ENCODE measurements at regions not wholly inside any gene's neighbourhood (a gene's known extent, or its start where the extent isn't known, plus 50 kb on each side); places are given as distances from the start of the nearest gene placed in this dataset.

GRCh38 chr5:135135530-135136226 is 101.7 kb upstream of the PITX1 start:
- Histone ChIP-seq H3K4me2 (ENCODE audit: low read depth, low read length, poor library complexity, severe bottlenecking) (no peak overlapping the region), H4K20me1 (ENCODE audit: low read depth, low read length) (no peaks in the 10 kb centered on the region), H3K36me3 (ENCODE audit: low read length) (no peaks in the 10 kb centered on the region)

GRCh38 chr5:135134691-135135381 is 100.8 kb upstream of the PITX1 start:
- H3K27me3 ChIP-seq (ENCODE audit: low read length), result no peaks in the 10 kb centered on the region
- no peaks in the 10 kb centered on the region for H3K36me3 ChIP-seq (ENCODE audit: low read length)
- no peak overlapping the region for H3K4me2 ChIP-seq (ENCODE audit: low read depth, low read length, poor library complexity, severe bottlenecking)
- H3K27ac ChIP-seq (ENCODE audit: low read depth, low read length), result no peak overlapping the region
- TF ChIP-seq EZH2phosphoT487 (conservative IDR thresholded peaks at IDR 0.05; ENCODE audit: low read length), result no peak
- no peaks in the 10 kb centered on the region for H3F3A ChIP-seq (ENCODE audit: insufficient read depth)
- H4K20me1 ChIP-seq (ENCODE audit: low read depth, low read length), result no peaks in the 10 kb centered on the region
- H3K79me2 ChIP-seq (ENCODE audit: insufficient read depth, low read length), result no peaks in the 10 kb centered on the region
- H3K9me3 ChIP-seq (ENCODE audit: insufficient read depth, low read length), result no peaks in the 10 kb centered on the region
- no peak overlapping the region for H2AFZ ChIP-seq (ENCODE audit: low read depth, low read length, severe bottlenecking)
- no peak overlapping the region for H3K4me3 ChIP-seq (ENCODE audit: insufficient read depth, low read length, poor library complexity, severe bottlenecking)
- no peaks in the 10 kb centered on the region for H3K9me2 ChIP-seq (replicated peaks; ENCODE audit: insufficient read depth, low read length)
- H3K9ac ChIP-seq (ENCODE audit: low read length), result no peak overlapping the region

More at GRCh38 chr5:135135530-135136226, 101.7 kb upstream of the PITX1 start:
- H2AFZ ChIP-seq (ENCODE audit: low read depth, low read length, severe bottlenecking), result no peak overlapping the region
- TF ChIP-seq EZH2phosphoT487 (conservative IDR thresholded peaks at IDR 0.05; ENCODE audit: low read length) (no peak), CTCF (IDR thresholded peaks at IDR 0.05; ENCODE audit: insufficient read depth, low read length, poor library complexity, severe bottlenecking) (no peak)
- H3K4me3 ChIP-seq (ENCODE audit: insufficient read depth, low read length, poor library complexity, severe bottlenecking), result no peak overlapping the region
- no peaks in the 10 kb centered on the region for H3K79me2 ChIP-seq (ENCODE audit: insufficient read depth, low read length)
- H3F3A ChIP-seq (ENCODE audit: insufficient read depth), result no peaks in the 10 kb centered on the region
- H3K9ac ChIP-seq (ENCODE audit: low read length), result no peak overlapping the region
- H3K27me3 ChIP-seq (ENCODE audit: low read length), result no peaks in the 10 kb centered on the region
- no peaks in the 10 kb centered on the region for H3K9me2 ChIP-seq (replicated peaks; ENCODE audit: insufficient read depth, low read length)
- H3K27ac ChIP-seq (ENCODE audit: low read depth, low read length), result no peak overlapping the region
- H3K9me3 ChIP-seq (ENCODE audit: insufficient read depth, low read length), result no peaks in the 10 kb centered on the region

GRCh38 chr5:135133698-135134515 is 99.9 kb upstream of the PITX1 start:
- H3K9ac ChIP-seq (ENCODE audit: low read length), result no peak overlapping the region
- H3K9me2 ChIP-seq (replicated peaks; ENCODE audit: insufficient read depth, low read length), result no peaks in the 10 kb centered on the region
- no peaks in the 10 kb centered on the region for H3K36me3 ChIP-seq (ENCODE audit: low read length)
- H3K9me3 ChIP-seq (ENCODE audit: insufficient read depth, low read length), result no peaks in the 10 kb centered on the region
- H3K27me3 ChIP-seq (ENCODE audit: low read length), result no peaks in the 10 kb centered on the region
- H3K27ac ChIP-seq (ENCODE audit: low read depth, low read length), result no peak overlapping the region
- H4K20me1 ChIP-seq (ENCODE audit: low read depth, low read length), result no peaks in the 10 kb centered on the region
- H3K4me2 ChIP-seq (ENCODE audit: low read depth, low read length, poor library complexity, severe bottlenecking), result no peak overlapping the region
- no peak overlapping the region for H3K4me3 ChIP-seq (ENCODE audit: insufficient read depth, low read length, poor library complexity, severe bottlenecking)
- no peaks in the 10 kb centered on the region for H3F3A ChIP-seq (ENCODE audit: insufficient read depth)
- no peak overlapping the region for H2AFZ ChIP-seq (ENCODE audit: low read depth, low read length, severe bottlenecking)
- TF ChIP-seq EZH2phosphoT487 (conservative IDR thresholded peaks at IDR 0.05; ENCODE audit: low read length) (no peak), CTCF (IDR thresholded peaks at IDR 0.05; ENCODE audit: insufficient read depth, low read length, poor library complexity, severe bottlenecking) (no peak)
- no peaks in the 10 kb centered on the region for H3K79me2 ChIP-seq (ENCODE audit: insufficient read depth, low read length)

Data from SU-DHL-6 (cell line).